PC-9 (cell line): ENCODE measurements at regions not wholly inside any gene's neighbourhood (a gene's known extent, or its start where the extent isn't known, plus 50 kb on each side); places are given as distances from the start of the nearest gene placed in this dataset.
"Not testable (repeated sequence)": the region's sequence is repeated elsewhere in the genome, so short reads cannot be mapped to it uniquely, and the experiment has no call there.

ENCODE experiments used
- CTCF ChIP-seq: fragments of 200-600 bp; sonication (generic); conservative IDR thresholded peaks from 2 replicates; pipeline ENCODE4 v1.6.1; 2017; ENCODE audit warnings: mixed run types, antibody characterized with exemption, mild to moderate bottlenecking, moderate library complexity
- EZH2 ChIP-seq: fragments of 200-600 bp; sonication (generic); IDR thresholded peaks from 2 replicates; pipeline ENCODE4 v1.8.0; 2017; ENCODE audit warnings: antibody characterized with exemption, low read depth

GRCh38 chr4:74509363-74509762, 64.4 kb downstream of the AREG start:
- TF ChIP-seq EZH2, CTCF: not testable (repeated sequence)
